ENCODE measurements at regions not wholly inside any gene's neighbourhood (a gene's known extent, or its start where the extent isn't known, plus 50 kb on each side); places are given as distances from the start of the nearest gene placed in this dataset.

- WGBS, 2 donors: 96% methylated on average over 12 of the region's 12 CpGs
Measured at GRCh38 chr10:8149991-8150390, 95.5 kb downstream of the GATA3 start.

GRCh38 chr10:8150401-8150905, 96.0 kb downstream of the GATA3 start:
- Histone ChIP-seq H3K4me3 (replicated peaks in 1 of 3) (no peak overlapping the region), H3K4me1 (no peaks in the 10 kb centered on the region), H3K27ac (no peak overlapping the region), H3K36me3 (no peaks in the 10 kb centered on the region), H3K27me3 (no peaks in the 10 kb centered on the region), H3K9me3 (no peaks in the 10 kb centered on the region)
- TF ChIP-seq POLR2A (IDR thresholded peaks at IDR 0.05): no peak
- TF ChIP-seq CTCF (IDR thresholded peaks at IDR 0.05): no peak
- DNase-seq: no peak
- WGBS, 2 donors: 68 to 76% methylated on average over 7 of the region's 7 CpGs
- intact Hi-C loops (cut with DNase I): no loop called here

More at GRCh38 chr10:8149991-8150390, 95.5 kb downstream of the GATA3 start:
- Histone ChIP-seq H3K4me3 (replicated peaks in 1 of 3) (no peak overlapping the region), H3K27me3 (no peaks in the 10 kb centered on the region), H3K4me1 (no peaks in the 10 kb centered on the region), H3K27ac (no peak overlapping the region), H3K36me3 (no peaks in the 10 kb centered on the region), H3K9me3 (no peaks in the 10 kb centered on the region)
- DNase-seq: no peak
- TF ChIP-seq CTCF (IDR thresholded peaks at IDR 0.05) (no peak), POLR2A (IDR thresholded peaks at IDR 0.05) (no peak)
- intact Hi-C loops (cut with DNase I): no loop called here

- 92 to 93% methylated on average over 4 of the region's 4 CpGs for WGBS, 2 donors
- no peaks in the 10 kb centered on the region for H3K9me3 ChIP-seq
- TF ChIP-seq CTCF (IDR thresholded peaks at IDR 0.05) (no peak), POLR2A (IDR thresholded peaks at IDR 0.05) (no peak)
- H3K27ac ChIP-seq: no peak overlapping the region
- no peak for DNase-seq
- no peaks in the 10 kb centered on the region for H3K27me3 ChIP-seq
- no peaks in the 10 kb centered on the region for H3K36me3 ChIP-seq
- H3K4me3 ChIP-seq (replicated peaks in 1 of 3): no peak overlapping the region
- no peaks in the 10 kb centered on the region for H3K4me1 ChIP-seq
- intact Hi-C loops (cut with DNase I): no loop called here
Measured at GRCh38 chr10:8151086-8151485, 96.6 kb downstream of the GATA3 start.

GRCh38 chr10:8156918-8157317, 102.4 kb downstream of the GATA3 start:
- intact Hi-C loops (cut with DNase I): no loop called here

More at GRCh38 chr10:8156918-8157317, 102.4 kb downstream of the GATA3 start:
- TF ChIP-seq POLR2A (IDR thresholded peaks at IDR 0.05): no peak
- TF ChIP-seq CTCF (IDR thresholded peaks at IDR 0.05): no peak
- Histone ChIP-seq H3K9me3 (no peaks in the 10 kb centered on the region), H3K27ac (no peak overlapping the region), H3K4me3 (replicated peaks in 1 of 3) (no peak overlapping the region), H3K4me1 (no peaks in the 10 kb centered on the region), H3K27me3 (no peaks in the 10 kb centered on the region), H3K36me3 (no peaks in the 10 kb centered on the region)
- no peak for DNase-seq
- WGBS, 2 donors: 94 to 97% methylated on average over 4 of the region's 4 CpGs

All from thyroid gland (tissue), 4 donors.